ENCODE measurements at regions not wholly inside any gene's neighbourhood (a gene's known extent, or its start where the extent isn't known, plus 50 kb on each side); places are given as distances from the start of the nearest gene placed in this dataset.

- no peak for DNase-seq (ENCODE audit: low spot score)
These were observed 598.9 kb downstream of the SPOCK3 start for GRCh38 chr4:166635367-166635766.

DNA sequence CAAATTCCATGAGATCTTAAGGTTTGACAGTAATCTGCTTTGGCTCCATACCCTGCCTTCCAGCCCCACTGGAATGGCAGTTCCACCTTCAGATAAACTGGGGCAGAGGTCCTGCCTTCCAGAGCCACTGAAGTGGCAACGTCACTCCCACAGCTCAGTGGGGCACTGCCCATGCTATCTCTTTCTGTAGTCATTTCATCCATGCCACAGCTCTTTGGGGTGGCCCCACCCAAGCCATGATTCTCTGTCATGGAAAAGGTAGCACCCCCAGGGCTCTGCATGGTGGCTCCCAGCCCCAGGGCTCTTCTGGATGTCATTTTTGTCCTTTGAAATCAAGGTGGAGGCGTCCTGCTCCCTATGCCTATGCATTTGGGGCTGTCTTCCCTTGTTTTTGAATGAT lies 596.5 kb downstream of the SPOCK3 start:
- DNase-seq (ENCODE audit: low spot score) = no peak

- no peak for DNase-seq (ENCODE audit: low spot score)
These were observed 579.1 kb downstream of the SPOCK3 start for GRCh38 chr4:166655231-166655630.

DNA sequence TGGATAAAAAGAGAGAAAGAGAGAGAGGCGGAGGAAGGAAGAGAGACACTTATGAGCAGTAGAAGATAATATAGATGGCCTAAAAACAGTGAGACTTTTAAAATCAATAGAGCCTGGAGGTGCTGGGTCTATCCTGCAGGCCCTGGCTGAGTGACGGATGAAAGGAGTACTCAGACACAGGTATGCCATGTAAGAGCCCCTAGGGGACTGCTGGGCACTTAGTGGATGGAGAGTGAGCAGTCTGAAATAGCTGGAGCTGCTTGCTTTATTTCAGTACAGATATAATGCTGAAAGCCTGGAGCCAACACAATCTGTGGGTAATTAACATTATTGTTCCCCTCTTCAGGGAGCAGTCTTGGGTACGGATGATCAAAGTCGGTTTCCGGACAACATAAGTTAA lies 578.6 kb downstream of the SPOCK3 start:
- DNase-seq (ENCODE audit: low spot score) = no peak

DNA sequence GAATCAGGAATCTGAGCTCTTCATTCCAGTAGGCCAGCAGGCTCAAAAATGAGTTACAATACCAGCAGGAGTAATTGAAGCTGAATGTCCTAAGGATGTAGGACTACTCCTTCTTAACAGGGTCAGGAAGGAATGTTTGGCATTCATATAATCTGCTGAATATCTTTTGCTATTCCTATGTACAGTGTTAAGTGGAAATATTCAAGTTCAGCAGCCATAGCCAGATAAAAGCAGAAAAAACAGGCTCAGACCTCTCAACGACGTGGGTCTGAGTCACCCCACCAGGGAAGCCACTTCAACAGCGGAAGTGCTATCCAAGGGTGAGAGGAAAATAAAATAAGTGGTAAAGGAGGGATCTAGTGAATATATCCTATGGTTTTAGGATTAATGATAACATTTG lies 577.0 kb downstream of the SPOCK3 start:
- DNase-seq (ENCODE audit: low spot score) = no peak

DNA sequence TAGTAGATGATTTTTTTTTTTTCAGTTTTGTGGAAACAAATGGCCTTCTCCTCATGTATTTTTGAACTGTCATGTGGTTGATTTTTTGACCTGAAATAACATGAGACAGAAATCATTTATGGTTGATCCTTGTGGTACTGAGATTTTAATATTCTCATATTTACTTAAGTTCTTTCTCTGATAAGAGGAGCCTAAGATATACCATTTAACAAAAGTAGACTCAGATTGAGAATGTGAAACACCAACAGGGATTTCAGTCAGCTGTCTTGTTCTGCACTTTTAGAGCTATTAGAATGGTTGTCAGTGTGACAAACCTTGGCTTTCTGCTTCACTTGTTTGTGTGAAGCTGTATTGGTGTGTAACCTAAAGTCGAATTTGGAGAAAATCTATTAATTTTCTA lies 575.7 kb downstream of the SPOCK3 start:
- no peak for DNase-seq (ENCODE audit: low spot score)

- DNase-seq (ENCODE audit: low spot score) = no peak
These were observed 571.9 kb downstream of the SPOCK3 start for GRCh38 chr4:166662266-166662843.

- DNase-seq (ENCODE audit: low spot score) = no peak
These were observed 564.0 kb downstream of the SPOCK3 start for GRCh38 chr4:166670341-166670740.

DNA sequence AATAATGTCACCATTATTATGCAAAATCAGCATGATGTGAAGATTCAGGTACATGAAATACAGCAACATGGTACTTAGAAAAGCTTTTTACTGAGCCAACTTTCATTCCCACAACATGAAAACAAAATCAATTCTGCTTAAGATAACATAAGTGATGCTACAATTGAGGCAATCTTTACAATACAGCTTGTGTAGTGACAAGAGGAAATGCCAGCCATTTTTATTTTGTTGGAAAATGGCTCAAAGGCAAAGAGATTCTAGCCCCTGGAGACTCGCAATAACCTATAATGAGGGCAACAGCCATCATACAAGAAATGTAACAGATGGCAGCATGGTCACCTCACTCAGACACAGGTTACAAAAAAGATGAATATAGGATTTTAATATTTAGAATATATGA lies 560.4 kb downstream of the SPOCK3 start:
- DNase-seq (ENCODE audit: low spot score) = no peak

- no peak for DNase-seq (ENCODE audit: low spot score)
These were observed 558.9 kb downstream of the SPOCK3 start for GRCh38 chr4:166675411-166675810.

DNA sequence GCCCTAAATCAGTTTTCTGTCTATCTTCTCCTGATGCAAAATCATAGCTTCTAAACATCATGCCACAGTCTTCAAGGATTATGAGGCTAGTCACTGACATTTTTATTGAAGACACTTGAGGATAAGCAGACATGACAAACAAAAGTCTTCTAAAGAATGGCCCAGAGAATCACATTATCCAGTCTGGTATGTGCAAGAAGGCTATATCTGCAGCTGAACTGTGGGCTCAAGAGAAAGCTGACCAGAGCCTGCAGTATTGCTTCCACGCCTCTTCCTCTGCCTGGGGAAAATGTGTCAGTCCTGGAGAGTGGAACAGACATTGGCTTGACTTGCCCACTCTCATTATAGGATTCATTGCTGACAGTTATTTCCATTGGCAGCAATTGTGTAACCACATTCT lies 553.5 kb downstream of the SPOCK3 start:
- DNase-seq (ENCODE audit: low spot score) = no peak

DNA sequence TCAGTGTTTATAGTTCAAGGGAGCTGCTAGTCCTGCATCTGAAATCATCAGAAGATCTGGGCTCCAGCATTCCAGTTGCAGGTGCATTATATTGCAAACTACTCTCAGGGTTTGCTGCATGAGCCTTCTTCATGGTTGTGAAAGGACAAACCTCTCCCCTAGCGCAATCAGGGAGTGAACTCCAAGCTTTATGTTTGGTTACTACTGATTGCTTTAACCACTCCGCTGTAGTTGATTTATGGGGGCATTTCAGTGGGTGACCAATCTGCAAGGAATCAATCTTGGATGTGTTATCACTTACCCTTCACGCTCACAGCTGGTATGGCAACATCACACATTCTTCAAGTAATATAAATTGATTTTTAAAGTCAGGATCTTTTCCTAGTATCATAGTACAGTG lies 552.1 kb downstream of the SPOCK3 start:
- no peak for DNase-seq (ENCODE audit: low spot score)

Data from Ammon's horn (tissue), 1 donor.